Hepatocyte (in vitro differentiated cells): ENCODE measurements at regions not wholly inside any gene's neighbourhood (a gene's known extent, or its start where the extent isn't known, plus 50 kb on each side); places are given as distances from the start of the nearest gene placed in this dataset.

Source experiments
- DNase-seq: peaks from one replicate; pipeline ENCODE4 v3.0.0-alpha.2; 2016; ENCODE audit warnings: low spot score
- H2AFZ ChIP-seq: fragments of 200-600 bp; sonication (generic); 2 replicates; pipeline ENCODE4 v1.6.0; 2016; ENCODE audit warnings: antibody characterized with exemption, mild to moderate bottlenecking
- H3K27ac ChIP-seq: fragments of 200-600 bp; sonication (generic); 2 replicates; pipeline ENCODE4 v1.5.1; 2016; ENCODE audit warnings: mild to moderate bottlenecking
- H3K27me3 ChIP-seq: fragments of 200-600 bp; sonication (generic); 2 replicates; pipeline ENCODE4 v1.6.1; 2016
- H3K36me3 ChIP-seq: fragments of 200-600 bp; sonication (generic); replicated peaks from 2 replicates; pipeline ENCODE4 v1.5.1; 2016; ENCODE audit warnings: low read depth; ENCODE audit not compliant: insufficient read depth
- H3K4me1 ChIP-seq: fragments of 200-600 bp; sonication (generic); 2 replicates; pipeline ENCODE4 v1.5.1; 2016; ENCODE audit warnings: mild to moderate bottlenecking, moderate library complexity; ENCODE audit not compliant: insufficient read depth
- H3K4me2 ChIP-seq: fragments of 200-600 bp; sonication (generic); 2 replicates; pipeline ENCODE4 v1.6.0; 2016
- H3K4me3 ChIP-seq: fragments of 200-600 bp; sonication (generic); 2 replicates; pipeline ENCODE4 v1.5.1; 2016; ENCODE audit warnings: mild to moderate bottlenecking
- H3K79me2 ChIP-seq: fragments of 200-600 bp; sonication (generic); 2 replicates; pipeline ENCODE4 v1.6.0; 2017; ENCODE audit warnings: mild to moderate bottlenecking
- H3K9me2 ChIP-seq: fragments of 200-600 bp; sonication (generic); replicated peaks from 2 replicates; pipeline ENCODE4 v1.6.0; 2017; ENCODE audit warnings: mild to moderate bottlenecking; ENCODE audit not compliant: insufficient read depth
- H3K9me3 ChIP-seq: fragments of 200-600 bp; sonication (generic); 2 replicates; pipeline ENCODE4 v1.5.1; 2016; ENCODE audit warnings: low read depth, mild to moderate bottlenecking
- H4K20me1 ChIP-seq: fragments of 200-600 bp; sonication (generic); 2 replicates; pipeline ENCODE4 v1.6.0; 2016; ENCODE audit warnings: mild to moderate bottlenecking; ENCODE audit not compliant: insufficient read depth, poor library complexity, severe bottlenecking
- EZH2 ChIP-seq: fragments of 200-600 bp; sonication (generic); IDR thresholded peaks from 2 replicates; pipeline ENCODE4 v1.6.1; 2016; ENCODE audit warnings: antibody characterized with exemption, mild to moderate bottlenecking, borderline replicate concordance
- EZH2phosphoT487 ChIP-seq: fragments of 200-600 bp; sonication (generic); IDR thresholded peaks from one replicate; pipeline ENCODE4 v1.6.1; 2018; ENCODE audit warnings: antibody characterized with exemption, mild to moderate bottlenecking, low read depth, moderate library complexity; ENCODE audit not compliant: unreplicated experiment, severe bottlenecking
- WGBS: methylation state at CpG from one replicate; pipeline ENCODE4 v1.1.6; 2016; ENCODE audit warnings: low lambda C conversion rate; ENCODE audit errors: missing lambda C conversion rate; 5-methylcytosine and 5-hydroxymethylcytosine counted together
- TF ChIP-seq, protein P1 (sequence below): fragments of 200-600 bp; sonication (generic); IDR thresholded peaks from 2 replicates; pipeline ENCODE4 v1.5.1; 2016; ENCODE audit warnings: antibody characterized with exemption, mild to moderate bottlenecking; ENCODE audit not compliant: poor library complexity

DNA sequence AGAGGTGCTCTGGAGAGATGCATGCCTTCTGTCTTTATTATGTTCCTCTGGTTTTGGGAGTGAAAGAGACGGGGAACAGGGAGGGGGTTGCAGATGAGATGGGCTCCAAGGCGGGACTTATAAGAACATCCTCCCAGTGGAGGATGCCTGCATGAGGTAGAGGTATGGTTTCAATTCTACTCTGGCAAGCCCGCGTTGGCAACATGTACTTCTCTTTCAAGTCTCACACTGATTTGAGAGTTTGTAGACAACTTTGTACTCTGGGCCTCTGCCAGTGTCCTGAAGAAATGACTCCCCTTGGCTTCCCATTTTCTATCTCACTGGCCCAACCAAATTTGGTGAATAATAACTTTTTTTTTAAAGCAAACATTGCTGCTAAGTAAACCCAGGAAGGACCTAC is 121.3 kb downstream of the C12orf75 start:
- no peak overlapping the region for H3K27ac ChIP-seq
- DNase-seq: no peak
- no peaks in the 10 kb centered on the region for H3K27me3 ChIP-seq
- H3K36me3 ChIP-seq: no peaks in the 10 kb centered on the region
- no peaks in the 10 kb centered on the region for H3K79me2 ChIP-seq
- no peaks in the 10 kb centered on the region for H3K9me2 ChIP-seq
- TF ChIP-seq, protein P1, sequence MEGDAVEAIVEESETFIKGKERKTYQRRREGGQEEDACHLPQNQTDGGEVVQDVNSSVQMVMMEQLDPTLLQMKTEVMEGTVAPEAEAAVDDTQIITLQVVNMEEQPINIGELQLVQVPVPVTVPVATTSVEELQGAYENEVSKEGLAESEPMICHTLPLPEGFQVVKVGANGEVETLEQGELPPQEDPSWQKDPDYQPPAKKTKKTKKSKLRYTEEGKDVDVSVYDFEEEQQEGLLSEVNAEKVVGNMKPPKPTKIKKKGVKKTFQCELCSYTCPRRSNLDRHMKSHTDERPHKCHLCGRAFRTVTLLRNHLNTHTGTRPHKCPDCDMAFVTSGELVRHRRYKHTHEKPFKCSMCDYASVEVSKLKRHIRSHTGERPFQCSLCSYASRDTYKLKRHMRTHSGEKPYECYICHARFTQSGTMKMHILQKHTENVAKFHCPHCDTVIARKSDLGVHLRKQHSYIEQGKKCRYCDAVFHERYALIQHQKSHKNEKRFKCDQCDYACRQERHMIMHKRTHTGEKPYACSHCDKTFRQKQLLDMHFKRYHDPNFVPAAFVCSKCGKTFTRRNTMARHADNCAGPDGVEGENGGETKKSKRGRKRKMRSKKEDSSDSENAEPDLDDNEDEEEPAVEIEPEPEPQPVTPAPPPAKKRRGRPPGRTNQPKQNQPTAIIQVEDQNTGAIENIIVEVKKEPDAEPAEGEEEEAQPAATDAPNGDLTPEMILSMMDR: no peak
- no peak for TF ChIP-seq EZH2
- TF ChIP-seq EZH2phosphoT487: no peak
- H3K4me2 ChIP-seq: no peak overlapping the region
- H3K4me3 ChIP-seq: no peak overlapping the region
- H3K4me1 ChIP-seq: no peaks in the 10 kb centered on the region
- WGBS: 67% methylated on average over 4 of the region's 4 CpGs
- no peak overlapping the region for H2AFZ ChIP-seq
- no peaks in the 10 kb centered on the region for H4K20me1 ChIP-seq
- H3K9me3 ChIP-seq: no peaks in the 10 kb centered on the region

DNA sequence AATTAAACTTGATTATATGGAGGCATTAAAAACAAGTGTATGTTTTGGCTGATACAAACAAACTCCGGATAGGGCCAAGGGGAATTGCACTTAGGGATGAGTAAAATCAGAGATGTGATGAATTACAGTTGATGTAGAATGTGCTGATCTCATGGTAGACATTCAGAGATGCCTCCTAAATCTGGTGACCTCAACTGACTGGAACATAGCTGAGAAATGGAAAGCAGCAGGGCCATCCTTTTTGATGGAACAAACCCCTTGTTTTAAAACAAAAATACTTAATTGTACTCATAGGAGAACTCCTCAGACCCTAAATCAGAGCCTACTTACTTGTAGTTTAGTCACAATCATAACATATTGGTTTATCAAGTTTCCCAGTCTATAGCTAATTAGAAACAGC is 122.8 kb downstream of the C12orf75 start:
- Histone ChIP-seq H3K27me3 (no peaks in the 10 kb centered on the region), H4K20me1 (no peaks in the 10 kb centered on the region), H3K9me2 (no peaks in the 10 kb centered on the region), H3K4me1 (no peaks in the 10 kb centered on the region), H3K36me3 (no peaks in the 10 kb centered on the region), H3K27ac (no peak overlapping the region), H3K4me2 (no peak overlapping the region), H3K79me2 (no peaks in the 10 kb centered on the region), H2AFZ (no peak overlapping the region), H3K4me3 (no peak overlapping the region), H3K9me3 (no peaks in the 10 kb centered on the region)
- TF ChIP-seq EZH2phosphoT487 (no peak), EZH2 (no peak)
- TF ChIP-seq, protein P1: no peak
- WGBS: 100% methylated on average over 1 of the region's 1 CpG
- no peak for DNase-seq

GRCh38 chr12:105454688-105455087 is 124.2 kb downstream of the C12orf75 start:
- 61% methylated on average over 4 of the region's 4 CpGs for WGBS
- H2AFZ ChIP-seq: no peak overlapping the region
- no peak for DNase-seq

More at GRCh38 chr12:105454688-105455087, 124.2 kb downstream of the C12orf75 start:
- H3K4me3 ChIP-seq: no peak overlapping the region
- no peak overlapping the region for H3K27ac ChIP-seq
- no peaks in the 10 kb centered on the region for H3K27me3 ChIP-seq
- no peaks in the 10 kb centered on the region for H3K9me2 ChIP-seq
- no peaks in the 10 kb centered on the region for H3K36me3 ChIP-seq
- TF ChIP-seq, protein P1: no peak
- H3K79me2 ChIP-seq: no peaks in the 10 kb centered on the region
- H3K4me1 ChIP-seq: no peaks in the 10 kb centered on the region
- no peak overlapping the region for H3K4me2 ChIP-seq
- H3K9me3 ChIP-seq: no peaks in the 10 kb centered on the region
- no peaks in the 10 kb centered on the region for H4K20me1 ChIP-seq
